Endothelial cell of umbilical vein (primary cell): ENCODE measurements at regions not wholly inside any gene's neighbourhood (a gene's known extent, or its start where the extent isn't known, plus 50 kb on each side); places are given as distances from the start of the nearest gene placed in this dataset.

Experiments
- BruUV-seq: library from RNA; stranded (reverse); fragments of 400-500 nt; replicated peaks from 2 replicates; lab custom pipeline; 2021; lab: Mats Ljungman, UMichigan
- CTCF ChIA-PET: fragments of 300-600, 350-600 bp; sonication (Branson Sonifier 250); formaldehyde crosslinking; loops from one replicate; lab custom pipeline; 2021; ENCODE audit warnings: antibody characterized with exemption, inconsistent platforms; lab: Charles Lee
- POLR2A ChIA-PET: fragments of 300-600, 350-600 bp; sonication (Branson Sonifier 250); formaldehyde crosslinking; loops from one replicate; lab custom pipeline; 2021; ENCODE audit warnings: antibody characterized with exemption, inconsistent platforms; lab: Charles Lee
- DNase-seq: peaks from one replicate; pipeline ENCODE4 v3.0.0-alpha.2; 2011; ENCODE audit warnings: low read depth, low spot score
- FAIRE-seq: peaks from 2 replicates; lab custom pipeline; 2011; peaks lifted over from hg19 to GRCh38; lab: Jason Lieb, UNC
- H2AFZ ChIP-seq: 2 replicates; pipeline ENCODE4 v1.6.0; 2012; ENCODE audit warnings: low read depth, low read length, control low read depth, inconsistent platforms
- H3K27ac ChIP-seq: 2 replicates; pipeline ENCODE4 v1.5.1; 2011; ENCODE audit warnings: low read depth, mild to moderate bottlenecking, control low read depth, low read length, moderate library complexity; ENCODE audit not compliant: insufficient read depth
- H3K27me3 ChIP-seq, 2 experiments: 2 replicates each; pipeline versions ENCODE4 v1.6.0 to v1.6.1; 2011; ENCODE audit warnings: low read length in 2 of 2, mixed read lengths in 1 of 2; ENCODE audit not compliant: control insufficient read depth in 2 of 2, insufficient read depth in 2 of 2
- H3K36me3 ChIP-seq, 2 experiments: 2 replicates in 1 of 2; 3 replicates in 1 of 2; pipeline ENCODE4 v1.5.1; 2011; ENCODE audit warnings: low read length in 2 of 2, mild to moderate bottlenecking in 1 of 2, moderate library complexity in 1 of 2; ENCODE audit not compliant: control insufficient read depth in 2 of 2, insufficient read depth in 2 of 2; ENCODE audit errors: extremely low read depth in 1 of 2
- H3K4me1 ChIP-seq: 3 replicates; pipeline ENCODE4 v1.5.1; 2011; ENCODE audit warnings: mild to moderate bottlenecking, low read length; ENCODE audit not compliant: control insufficient read depth, insufficient read depth; ENCODE audit errors: extremely low read depth
- H3K4me2 ChIP-seq: 2 replicates; pipeline ENCODE4 v1.6.1; 2011; ENCODE audit warnings: low read length, control low read depth, mixed read lengths; ENCODE audit not compliant: insufficient read depth
- H3K4me3 ChIP-seq, 3 experiments: fragments of 200-600 bp in 1 of 3; sonication (generic), shearing (Covaris generic) in 1 of 3; replicated peaks in 1 of 3; 2 replicates each; pipeline ENCODE4 v1.5.1; 2011 to 2016; ENCODE audit warnings: control low read depth in 3 of 3, low read length in 3 of 3, mild to moderate bottlenecking in 2 of 3, inconsistent platforms in 1 of 3, low read depth in 1 of 3, moderate library complexity in 1 of 3; ENCODE audit not compliant: insufficient read depth in 1 of 3
- H3K79me2 ChIP-seq: 2 replicates; pipeline ENCODE4 v1.6.0; 2012; ENCODE audit warnings: low read length, inconsistent platforms; ENCODE audit not compliant: control insufficient read depth, insufficient read depth
- H3K9ac ChIP-seq: replicated peaks from 2 replicates; pipeline ENCODE3; 2011; ENCODE audit warnings: low read length, control low read depth; ENCODE audit not compliant: insufficient read depth; ENCODE audit errors: extremely low read depth
- H3K9me1 ChIP-seq: replicated peaks from 3 replicates; pipeline ENCODE4 v1.6.0; 2011; ENCODE audit warnings: mild to moderate bottlenecking, low read length; ENCODE audit not compliant: control insufficient read depth, insufficient read depth; ENCODE audit errors: extremely low read depth
- H3K9me3 ChIP-seq: replicated peaks from 2 replicates; pipeline ENCODE4 v1.5.1; 2012; ENCODE audit warnings: low read length, inconsistent platforms; ENCODE audit not compliant: control insufficient read depth, insufficient read depth
- H4K20me1 ChIP-seq: replicated peaks from 2 replicates; pipeline ENCODE3; 2011; ENCODE audit warnings: mild to moderate bottlenecking, low read length; ENCODE audit not compliant: control insufficient read depth, insufficient read depth; ENCODE audit errors: extremely low read depth
- CTCF ChIP-seq, 2 donors: IDR thresholded peaks; 1 replicate in 1 of 2; 2 replicates in 1 of 2; pipeline ENCODE4 v1.5.1; 2011; ENCODE audit warnings: low read length in 2 of 2, mild to moderate bottlenecking in 2 of 2, moderate library complexity in 2 of 2, control low read depth in 1 of 2, inconsistent platforms in 1 of 2, low read depth in 1 of 2; ENCODE audit not compliant: insufficient read depth in 1 of 2; ENCODE audit errors: extremely low read depth in 1 of 2
- EZH2 ChIP-seq: IDR thresholded peaks from 2 replicates; pipeline ENCODE4 v1.6.1; 2012; ENCODE audit warnings: borderline replicate concordance, low read depth, mild to moderate bottlenecking, moderate library complexity, low read length, inconsistent platforms; ENCODE audit not compliant: severe bottlenecking
- FOS ChIP-seq: IDR thresholded peaks from 2 replicates; pipeline ENCODE4 v1.6.1; 2011; ENCODE audit warnings: mild to moderate bottlenecking, low read length, moderate library complexity, borderline replicate concordance; ENCODE audit not compliant: insufficient read depth
- GATA2 ChIP-seq: IDR thresholded peaks from 2 replicates; pipeline ENCODE4 v1.7.0; 2011; ENCODE audit warnings: low read depth, mild to moderate bottlenecking, moderate library complexity, mixed read lengths, low read length; ENCODE audit not compliant: insufficient read length, insufficient read depth
- JUN ChIP-seq: IDR thresholded peaks from 2 replicates; pipeline ENCODE4 v1.6.1; 2011; ENCODE audit warnings: borderline replicate concordance, low read depth; ENCODE audit not compliant: insufficient read length, insufficient read depth
- MAX ChIP-seq: IDR thresholded peaks from 2 replicates; pipeline ENCODE4 v1.6.1; 2011; ENCODE audit not compliant: insufficient read depth, insufficient read length
- MYC ChIP-seq: IDR thresholded peaks from one replicate; pipeline ENCODE4 v1.6.1; 2011; ENCODE audit warnings: mild to moderate bottlenecking, low read depth, low read length
- POLR2A ChIP-seq: IDR thresholded peaks from 2 replicates; pipeline ENCODE4 v1.6.1; 2012; ENCODE audit warnings: low read depth, mild to moderate bottlenecking, control low read depth, low read length
- POLR2AphosphoS5 ChIP-seq: IDR thresholded peaks from 2 replicates; pipeline ENCODE4 v1.6.1; 2012; ENCODE audit warnings: low read depth, mild to moderate bottlenecking, control low read depth, low read length, moderate library complexity; ENCODE audit not compliant: insufficient read depth
- dilution Hi-C: fragments of 300-500 bp; cut with MboI; formaldehyde crosslinking; loops from one replicate; pipeline ENCODE4 v1.15.0; 2019; ENCODE audit warnings: low sequenced_read_pairs; ENCODE audit not compliant: extremely low pct_ligation_motif_present
- intact Hi-C: fragments of 100-400 bp; cut with micrococcal nuclease; formaldehyde crosslinking; loops from one replicate; pipeline ENCODE4 v1.10.0; 2022

- no peak for FAIRE-seq
- POLR2A ChIA-PET: no interaction called here
- Histone ChIP-seq H3K9me3 (no peaks in the 10 kb centered on the region), H2AFZ (no peak overlapping the region), H3K4me1 (no peaks in the 10 kb centered on the region), H3K9me1 (no peaks in the 10 kb centered on the region), H3K27me3 (no peaks in the 10 kb centered on the region), H3K36me3 (no peaks in the 10 kb centered on the region), H3K4me2 (no peak overlapping the region), H4K20me1 (no peaks in the 10 kb centered on the region), H3K4me3 (no peak overlapping the region), H3K79me2 (no peaks in the 10 kb centered on the region), H3K27ac (no peak overlapping the region), H3K9ac (no peak overlapping the region)
- no peak for TF ChIP-seq EZH2
- TF ChIP-seq FOS: no peak
- no peak for TF ChIP-seq POLR2A
- TF ChIP-seq MYC: no peak
- no peak for TF ChIP-seq CTCF (IDR thresholded peaks at IDR 0.05; ENCODE audit: extremely low read depth in 1 of 2, insufficient read depth in 1 of 2, low read depth in 1 of 2, low read length in 2 of 2)
- no peak for TF ChIP-seq JUN
- no peak for TF ChIP-seq GATA2
- no peak for TF ChIP-seq MAX
- no peak for TF ChIP-seq POLR2AphosphoS5
- no TSS peak for BruUV-seq
- CTCF ChIA-PET: no interaction called here
- DNase-seq: no peak
- intact Hi-C loops: no loop called here
- dilution Hi-C loops: no loop called here
Measured at GRCh38 chr9:90556897-90557675, 85.5 kb downstream of the DIRAS2 start.
